NT2/D1 (cell line): ENCODE measurements at regions not wholly inside any gene's neighbourhood (a gene's known extent, or its start where the extent isn't known, plus 50 kb on each side); places are given as distances from the start of the nearest gene placed in this dataset.
"Not testable (repeated sequence)": the region's sequence is repeated elsewhere in the genome, so short reads cannot be mapped to it uniquely, and the experiment has no call there.

Source experiments
- SUZ12 ChIP-seq: IDR thresholded peaks from 2 replicates; pipeline ENCODE4 v1.6.1; 2011; ENCODE audit not compliant: insufficient read length, insufficient read depth; ENCODE audit errors: extremely low read depth
- YY1 ChIP-seq: IDR thresholded peaks from 2 replicates; pipeline ENCODE4 v1.6.1; 2011; ENCODE audit not compliant: insufficient read length, insufficient read depth
- ZNF274 ChIP-seq: IDR thresholded peaks from 2 replicates; pipeline ENCODE4 v1.6.1; 2011; ENCODE audit warnings: mild to moderate bottlenecking, low read depth, low read length

DNA sequence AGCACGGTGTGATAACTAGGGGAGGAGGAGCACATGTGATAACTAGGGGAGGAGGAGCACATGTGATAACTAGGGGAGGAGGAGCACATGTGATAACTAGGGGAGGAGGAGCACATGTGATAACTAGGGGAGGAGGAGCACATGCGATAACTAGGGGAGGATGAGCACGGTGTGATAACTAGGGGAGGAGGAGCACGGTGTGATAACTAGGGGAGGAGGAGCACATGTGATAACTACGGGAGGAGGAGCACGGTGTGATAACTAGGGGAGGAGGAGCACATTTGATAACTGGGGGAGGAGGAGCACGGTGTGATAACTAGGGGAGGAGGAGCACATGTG is 85.7 kb downstream of the DACT2 start:
- not testable (repeated sequence) for TF ChIP-seq SUZ12, YY1, ZNF274
